ENCODE measurements at regions not wholly inside any gene's neighbourhood (a gene's known extent, or its start where the extent isn't known, plus 50 kb on each side); places are given as distances from the start of the nearest gene placed in this dataset.

GRCh38 chr11:123378096-123378495, 52.0 kb upstream of the GRAMD1B start:
- no peak for FAIRE-seq

GRCh38 chr11:123377355-123377754, 52.7 kb upstream of the GRAMD1B start:
- Histone ChIP-seq H3K9me3 (ENCODE audit: control insufficient read depth in 2 of 3, insufficient read depth in 1 of 3, low read length in 3 of 3) (no peaks in the 10 kb centered on the region), H3K36me3 (ENCODE audit: control insufficient read depth in 2 of 3, insufficient read depth in 3 of 3, low read length in 3 of 3) (no peaks in the 10 kb centered on the region), H3K27ac (ENCODE audit: low read depth in 2 of 2, low read length in 2 of 2) (no peak overlapping the region), H3K4me1 (ENCODE audit: control insufficient read depth in 2 of 3, insufficient read depth in 2 of 3, low read depth in 1 of 3, low read length in 3 of 3) (no peaks in the 10 kb centered on the region), H3K4me3 (ENCODE audit: low read length in 3 of 3) (no peak overlapping the region), H3K27me3 (ENCODE audit: control insufficient read depth, insufficient read depth, low read length) (no peaks in the 10 kb centered on the region), H3K9ac (ENCODE audit: low read length in 3 of 3) (no peak overlapping the region)
- no peak for TF ChIP-seq CTCF (IDR thresholded peaks at IDR 0.05; ENCODE audit: borderline replicate concordance, extremely low read depth, insufficient read depth)
- DNase-seq (no peak), FAIRE-seq (no peak)
- intact Hi-C loops (cut with DNase I) = no loop called here

More at GRCh38 chr11:123378096-123378495, 52.0 kb upstream of the GRAMD1B start:
- Histone ChIP-seq H3K4me1 (ENCODE audit: control insufficient read depth in 2 of 3, insufficient read depth in 2 of 3, low read depth in 1 of 3, low read length in 3 of 3) (no peaks in the 10 kb centered on the region), H3K27ac (ENCODE audit: low read depth in 2 of 2, low read length in 2 of 2) (no peak overlapping the region), H3K4me3 (ENCODE audit: low read length in 3 of 3) (no peak overlapping the region), H3K9ac (ENCODE audit: low read length in 3 of 3) (no peak overlapping the region), H3K9me3 (ENCODE audit: control insufficient read depth in 2 of 3, insufficient read depth in 1 of 3, low read length in 3 of 3) (no peaks in the 10 kb centered on the region), H3K36me3 (ENCODE audit: control insufficient read depth in 2 of 3, insufficient read depth in 3 of 3, low read length in 3 of 3) (no peaks in the 10 kb centered on the region), H3K27me3 (ENCODE audit: control insufficient read depth, insufficient read depth, low read length) (no peaks in the 10 kb centered on the region)
- intact Hi-C loops (cut with DNase I) = no loop called here
- TF ChIP-seq CTCF (IDR thresholded peaks at IDR 0.05; ENCODE audit: borderline replicate concordance, extremely low read depth, insufficient read depth) = no peak
- DNase-seq = peak in 1 of 5 donors; percentile 27

- Histone ChIP-seq H3K4me3 (ENCODE audit: low read length in 3 of 3) (no peak overlapping the region), H3K9me3 (ENCODE audit: control insufficient read depth in 2 of 3, insufficient read depth in 1 of 3, low read length in 3 of 3) (no peaks in the 10 kb centered on the region), H3K27me3 (ENCODE audit: control insufficient read depth, insufficient read depth, low read length) (no peaks in the 10 kb centered on the region), H3K9ac (ENCODE audit: low read length in 3 of 3) (no peak overlapping the region), H3K4me1 (ENCODE audit: control insufficient read depth in 2 of 3, insufficient read depth in 2 of 3, low read depth in 1 of 3, low read length in 3 of 3) (no peaks in the 10 kb centered on the region), H3K36me3 (ENCODE audit: control insufficient read depth in 2 of 3, insufficient read depth in 3 of 3, low read length in 3 of 3) (no peaks in the 10 kb centered on the region), H3K27ac (ENCODE audit: low read depth in 2 of 2, low read length in 2 of 2) (no peak overlapping the region)
- FAIRE-seq = no peak
- intact Hi-C loops (cut with DNase I) = no loop called here
- no peak for TF ChIP-seq CTCF (IDR thresholded peaks at IDR 0.05; ENCODE audit: borderline replicate concordance, extremely low read depth, insufficient read depth)
- no peak for DNase-seq
These were observed 54.2 kb upstream of the GRAMD1B start for GRCh38 chr11:123375832-123376231.

GRCh38 chr11:123374622-123374968, 55.5 kb upstream of the GRAMD1B start:
- Histone ChIP-seq H3K4me1 (ENCODE audit: control insufficient read depth in 2 of 3, insufficient read depth in 2 of 3, low read depth in 1 of 3, low read length in 3 of 3) (no peaks in the 10 kb centered on the region), H3K27me3 (ENCODE audit: control insufficient read depth, insufficient read depth, low read length) (no peaks in the 10 kb centered on the region), H3K36me3 (ENCODE audit: control insufficient read depth in 2 of 3, insufficient read depth in 3 of 3, low read length in 3 of 3) (no peaks in the 10 kb centered on the region), H3K9me3 (ENCODE audit: control insufficient read depth in 2 of 3, insufficient read depth in 1 of 3, low read length in 3 of 3) (no peaks in the 10 kb centered on the region), H3K27ac (ENCODE audit: low read depth in 2 of 2, low read length in 2 of 2) (no peak overlapping the region), H3K4me3 (ENCODE audit: low read length in 3 of 3) (no peak overlapping the region), H3K9ac (ENCODE audit: low read length in 3 of 3) (no peak overlapping the region)
- no peak for DNase-seq
- FAIRE-seq = no peak
- intact Hi-C loops (cut with DNase I) = no loop called here
- no peak for TF ChIP-seq CTCF (IDR thresholded peaks at IDR 0.05; ENCODE audit: borderline replicate concordance, extremely low read depth, insufficient read depth)
